ENCODE measurements at regions not wholly inside any gene's neighbourhood (a gene's known extent, or its start where the extent isn't known, plus 50 kb on each side); places are given as distances from the start of the nearest gene placed in this dataset.

GRCh38 chr12:22851532-22851931 is 226.6 kb downstream of the ETNK1 start:
- TF ChIP-seq CTCF (conservative IDR thresholded peaks at IDR 0.05 in 1 of 2, IDR thresholded peaks at IDR 0.05 in 1 of 2; ENCODE audit: low read depth in 1 of 2, low read length in 2 of 2) = no peak
- no peak for TF ChIP-seq EZH2 (IDR thresholded peaks at IDR 0.05; ENCODE audit: low read length, missing control alignments)
